ENCODE measurements at regions not wholly inside any gene's neighbourhood (a gene's known extent, or its start where the extent isn't known, plus 50 kb on each side); places are given as distances from the start of the nearest gene placed in this dataset.
"Not testable (repeated sequence)": the region's sequence is repeated elsewhere in the genome, so short reads cannot be mapped to it uniquely, and the experiment has no call there.

- Histone ChIP-seq H3K36me3 (ENCODE audit: control insufficient read depth in 2 of 2, insufficient read depth in 1 of 2, low read length in 2 of 2) (no peaks in the 10 kb centered on the region), H3K4me3 (ENCODE audit: low read depth, low read length) (no peak overlapping the region), H3K27ac (ENCODE audit: extremely low read depth, low read depth, low read length) (no peak overlapping the region), H3K9me3 (ENCODE audit: control insufficient read depth, insufficient read depth, low read depth, low read length) (no peaks in the 10 kb centered on the region), H3K4me1 (ENCODE audit: control insufficient read depth, insufficient read depth, low read length) (no peaks in the 10 kb centered on the region)
- CTCF ChIA-PET, result interaction anchor here (0.6 kb wide), 1 partner anchor 32 kb away, joined by 3 read pairs; no protein-coding TSS in a partner anchor
- TF ChIP-seq ZBTB26 (tag by site-specific recombination; optimal IDR thresholded peaks at IDR 0.05) (no peak), ZNF121 (tag by site-specific recombination; IDR thresholded peaks at IDR 0.05) (no peak), ZNF155 (tag by site-specific recombination; IDR thresholded peaks at IDR 0.05) (no peak), ZNF266 (tag by site-specific recombination; IDR thresholded peaks at IDR 0.05; ENCODE audit: low read depth) (no peak), ZBTB20 (tag by site-specific recombination; IDR thresholded peaks at IDR 0.05) (no peak), GLIS2 (tag by site-specific recombination; IDR thresholded peaks at IDR 0.05) (no peak), ZNF112 (tag by site-specific recombination; IDR thresholded peaks at IDR 0.05) (no peak), ZNF426 (tag by site-specific recombination; IDR thresholded peaks at IDR 0.05) (no peak), KLF10 (tag by site-specific recombination; IDR thresholded peaks at IDR 0.05) (no peak)
- POLR2A ChIA-PET, result no interaction called here
Observed at GRCh38 chr10:28457110-28457509, 75.8 kb upstream of the WAC start.

- H3K4me1 ChIP-seq (ENCODE audit: control insufficient read depth, insufficient read depth, low read length); H3K4me3 ChIP-seq (ENCODE audit: low read depth, low read length); H3K9me3 ChIP-seq (ENCODE audit: control insufficient read depth, insufficient read depth, low read depth, low read length); H3K27ac ChIP-seq (ENCODE audit: extremely low read depth, low read depth, low read length); CTCF ChIA-PET; POLR2A ChIA-PET; H3K36me3 ChIP-seq (ENCODE audit: control insufficient read depth in 2 of 2, insufficient read depth in 1 of 2, low read length in 2 of 2): not testable (repeated sequence)
- 0 out of 2 replicates have a peak, but pooled peaks have one; percentile 23 for TF ChIP-seq ZNF335 (tag by site-specific recombination; conservative IDR thresholded peaks at IDR 0.05)
Observed at GRCh38 chr10:28457873-28458272, 75.0 kb upstream of the WAC start.

- Histone ChIP-seq H3K36me3 (ENCODE audit: control insufficient read depth in 2 of 2, insufficient read depth in 1 of 2, low read length in 2 of 2) (no peaks in the 10 kb centered on the region), H3K4me3 (ENCODE audit: low read depth, low read length) (no peak overlapping the region), H3K27ac (ENCODE audit: extremely low read depth, low read depth, low read length) (no peak overlapping the region), H3K4me1 (ENCODE audit: control insufficient read depth, insufficient read depth, low read length) (no peaks in the 10 kb centered on the region), H3K9me3 (ENCODE audit: control insufficient read depth, insufficient read depth, low read depth, low read length) (no peaks in the 10 kb centered on the region)
- ChIA-PET POLR2A (interaction anchor here (1.3 kb wide), 1 partner anchor 14 kb away, joined by 4 read pairs; no protein-coding TSS in a partner anchor), CTCF (interaction anchor here (0.6 kb wide), 1 partner anchor 779 kb away, joined by 3 read pairs; no protein-coding TSS in a partner anchor)
- TF ChIP-seq REST (tag by site-specific recombination; IDR thresholded peaks at IDR 0.05), result no peak
- TF ChIP-seq ZBTB17 (tag by site-specific recombination; IDR thresholded peaks at IDR 0.05), result no peak
- TF ChIP-seq ZEB2 (tag by site-specific recombination; IDR thresholded peaks at IDR 0.05), result no peak
- no peak for TF ChIP-seq KLF1 (tag by site-specific recombination; IDR thresholded peaks at IDR 0.05)
- no peak for TF ChIP-seq ZNF704 (tag by site-specific recombination; IDR thresholded peaks at IDR 0.05)
- TF ChIP-seq ZNF701 (tag by site-specific recombination; IDR thresholded peaks at IDR 0.05), result no peak
- no peak for TF ChIP-seq ELK4 (IDR thresholded peaks at IDR 0.05; ENCODE audit: borderline replicate concordance, low read depth, low read length)
- TF ChIP-seq ZBTB49 (tag by site-specific recombination; IDR thresholded peaks at IDR 0.05; ENCODE audit: low read depth), result no peak
- TF ChIP-seq ZNF660 (tag by site-specific recombination; IDR thresholded peaks at IDR 0.05), result no peak
- TF ChIP-seq HOXD13 (CRISPR knock-in tag; IDR thresholded peaks at IDR 0.05; ENCODE audit: borderline replicate concordance), result no peak
- no peak for TF ChIP-seq YY2 (tag by site-specific recombination; IDR thresholded peaks at IDR 0.05)
- TF ChIP-seq SP3 (tag by site-specific recombination; IDR thresholded peaks at IDR 0.05), result no peak
- no peak for TF ChIP-seq ZNF184 (tag by site-specific recombination; IDR thresholded peaks at IDR 0.05)
Observed at GRCh38 chr10:28459453-28460144, 73.3 kb upstream of the WAC start.

All from HEK293 (cell line).